GM13976 (cell line): ENCODE measurements at regions not wholly inside any gene's neighbourhood (a gene's known extent, or its start where the extent isn't known, plus 50 kb on each side); places are given as distances from the start of the nearest gene placed in this dataset.

Source experiments
- DNase-seq: peaks from one replicate; pipeline ENCODE4 v3.0.0; 2012; ENCODE audit warnings: low spot score
- CTCF ChIP-seq: IDR thresholded peaks from 2 replicates; pipeline ENCODE4 v1.5.1; 2012; ENCODE audit warnings: borderline replicate concordance, mild to moderate bottlenecking; ENCODE audit not compliant: insufficient read depth; ENCODE audit errors: extremely low read depth, missing control alignments, control extremely low read depth
- in situ Hi-C: fragments of 300-500 bp; cut with MboI; formaldehyde crosslinking; loops from one replicate; pipeline ENCODE4 v1.12.0; 2022; ENCODE audit warnings: low sequenced_read_pairs, mixed read lengths, inconsistent platforms; ENCODE audit not compliant: unreplicated experiment

- in situ Hi-C loops = no loop called here
- no peak for TF ChIP-seq CTCF
- DNase-seq = no peak
Measured at GRCh38 chr4:162685410-162685809, 481.3 kb downstream of the NAF1 start.

- in situ Hi-C loops = no loop called here
- no peak for DNase-seq
- TF ChIP-seq CTCF = no peak
Measured at GRCh38 chr4:162684998-162685397, 481.7 kb downstream of the NAF1 start.

DNA sequence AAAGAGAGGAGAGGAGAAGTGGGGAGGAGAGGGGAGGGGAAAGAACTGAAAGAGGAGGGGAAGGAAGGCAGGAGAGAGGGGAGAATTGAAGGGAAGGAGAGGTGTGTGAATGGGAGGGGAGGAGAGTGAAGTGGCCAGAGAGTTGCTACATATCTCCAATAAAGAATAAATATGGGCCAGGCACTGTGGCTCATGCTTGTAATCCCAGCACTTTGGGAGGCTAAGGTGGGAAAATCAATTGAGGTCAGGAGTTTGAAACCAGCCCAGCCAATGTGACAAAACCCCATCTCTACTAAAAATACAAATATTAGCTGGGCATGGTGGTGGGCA, 482.4 kb downstream of the NAF1 start:
- in situ Hi-C loops = no loop called here

DNA sequence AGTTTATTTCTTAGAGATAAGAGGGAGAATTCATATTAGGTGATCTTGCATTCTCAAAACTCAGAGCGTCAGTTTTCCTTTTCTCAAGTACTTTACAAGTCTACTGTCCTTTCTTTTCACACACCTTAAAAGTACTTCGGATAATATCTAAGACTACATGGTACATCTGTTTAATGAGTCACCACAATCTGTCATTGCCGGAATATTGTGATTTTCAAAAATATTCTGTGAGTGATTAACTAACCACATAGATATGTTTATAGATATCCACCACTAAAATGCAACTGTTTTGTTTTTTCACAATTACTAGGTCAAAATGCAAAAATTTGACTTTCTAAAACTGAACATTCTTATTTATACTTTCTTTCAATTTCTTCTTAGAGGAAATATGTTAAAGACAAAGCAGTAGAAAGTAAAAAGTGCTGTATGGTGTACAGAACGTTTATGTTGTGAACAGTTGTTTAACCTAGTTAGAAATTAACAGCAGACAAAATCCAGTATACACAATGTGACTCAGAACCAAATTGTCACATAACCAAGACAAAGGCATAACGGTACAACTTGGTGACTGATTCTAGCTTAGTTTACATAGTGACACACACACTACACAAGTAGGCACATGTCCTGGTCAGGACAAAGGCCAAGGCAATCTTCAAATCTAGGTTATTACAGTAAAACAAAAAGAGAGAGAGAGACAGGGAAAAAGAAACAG, 482.9 kb downstream of the NAF1 start:
- in situ Hi-C loops = no loop called here
- DNase-seq = no peak
- TF ChIP-seq CTCF = no peak

More for the DNA sequence above, 482.4 kb downstream of the NAF1 start:
- no peak for TF ChIP-seq CTCF
- no peak for DNase-seq

DNA sequence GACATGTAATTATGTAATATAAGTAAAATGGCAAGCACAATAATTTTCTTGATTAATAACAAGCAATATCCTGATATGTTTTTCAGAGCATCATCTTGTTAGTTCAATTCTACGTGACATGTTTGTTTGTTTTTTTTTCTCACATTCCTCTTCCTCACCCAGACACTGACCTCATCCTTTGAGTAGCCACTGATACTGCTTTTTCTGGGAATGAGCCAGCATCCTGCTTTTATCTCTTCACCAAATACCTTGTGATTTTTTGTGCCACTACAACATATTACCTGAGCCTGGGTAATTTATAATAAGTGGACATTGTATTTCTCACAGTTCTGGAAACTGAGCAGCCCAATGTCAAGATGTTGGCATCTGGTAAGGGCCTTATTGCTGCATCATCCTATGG, 484.0 kb downstream of the NAF1 start:
- no peak for TF ChIP-seq CTCF
- in situ Hi-C loops = no loop called here
- no peak for DNase-seq

DNA sequence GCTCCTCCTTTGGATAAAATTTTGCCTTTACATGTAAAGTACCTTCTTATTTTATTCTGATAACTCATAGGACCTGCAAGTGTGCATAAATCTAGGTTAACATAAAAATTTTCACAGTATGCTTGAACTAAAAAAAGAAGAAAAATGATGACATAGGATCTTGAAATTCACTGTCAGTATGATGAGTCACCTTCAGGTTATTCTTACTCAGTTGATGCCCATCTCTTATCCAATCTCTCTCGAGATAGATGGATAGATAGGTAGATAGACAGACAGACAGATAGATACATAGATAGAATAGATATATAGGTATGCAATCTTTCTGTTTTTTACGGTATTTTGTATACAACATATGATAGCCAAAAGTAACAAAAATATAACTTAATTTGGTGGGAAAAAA, 485.5 kb downstream of the NAF1 start:
- DNase-seq = no peak
- TF ChIP-seq CTCF = no peak
- in situ Hi-C loops = no loop called here

- DNase-seq = no peak
- in situ Hi-C loops = no loop called here
- TF ChIP-seq CTCF = no peak
Measured at GRCh38 chr4:162675661-162676060, 491.0 kb downstream of the NAF1 start.
